ENCODE measurements at regions not wholly inside any gene's neighbourhood (a gene's known extent, or its start where the extent isn't known, plus 50 kb on each side); places are given as distances from the start of the nearest gene placed in this dataset.

DNA sequence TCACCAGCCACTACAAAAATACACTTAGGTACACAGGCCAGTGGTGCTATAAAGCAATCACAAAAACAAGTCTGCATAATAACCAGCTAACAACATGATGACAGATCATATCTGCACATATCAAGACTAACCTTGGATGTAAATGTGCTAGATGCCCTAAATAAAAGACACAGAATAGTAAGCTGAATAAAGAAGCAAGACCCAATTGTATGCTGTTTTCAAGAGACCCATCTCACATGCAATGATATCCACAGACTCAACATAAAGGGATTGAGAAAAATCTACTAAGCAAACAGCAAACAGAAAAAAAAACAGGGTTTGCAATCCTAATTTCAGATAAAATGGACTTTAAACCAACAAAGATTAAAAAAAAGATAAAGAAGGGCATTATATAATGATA, 505.4 kb upstream of the FZD8 start:
- no peak for DNase-seq

DNA sequence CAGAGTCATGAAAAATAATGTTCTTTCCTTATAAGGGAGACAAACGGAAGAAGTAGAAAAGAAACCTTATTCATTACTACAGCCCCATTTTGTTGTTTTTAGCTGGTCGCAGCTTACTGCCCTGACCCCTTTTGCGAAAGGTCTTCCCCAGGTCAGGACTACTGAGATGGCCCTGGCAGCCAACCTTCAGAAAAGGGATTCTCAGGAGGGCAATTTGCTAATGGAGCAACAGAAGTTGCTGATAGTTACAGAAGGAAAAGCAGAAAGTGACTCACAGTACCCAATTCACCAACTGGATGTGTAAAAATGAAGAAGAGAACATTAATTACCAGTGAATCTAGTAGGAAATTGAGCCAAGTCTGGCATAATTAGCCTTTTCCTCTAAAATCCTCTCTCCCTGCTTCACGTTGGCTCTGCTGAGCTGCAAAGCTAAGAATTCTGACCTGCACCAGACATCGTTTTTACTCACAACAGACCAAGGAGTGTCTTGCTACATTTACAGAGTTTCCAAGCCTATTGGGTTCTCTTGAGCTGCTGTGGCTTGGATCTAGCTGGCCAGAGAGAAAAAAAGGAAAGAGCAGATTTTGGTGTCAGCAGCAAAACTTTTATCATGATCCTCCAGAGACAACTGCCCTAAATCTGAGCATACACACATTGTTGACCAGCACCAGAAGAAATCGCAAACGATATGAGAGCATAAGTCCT, 499.9 kb upstream of the FZD8 start:
- no peak for DNase-seq

DNA sequence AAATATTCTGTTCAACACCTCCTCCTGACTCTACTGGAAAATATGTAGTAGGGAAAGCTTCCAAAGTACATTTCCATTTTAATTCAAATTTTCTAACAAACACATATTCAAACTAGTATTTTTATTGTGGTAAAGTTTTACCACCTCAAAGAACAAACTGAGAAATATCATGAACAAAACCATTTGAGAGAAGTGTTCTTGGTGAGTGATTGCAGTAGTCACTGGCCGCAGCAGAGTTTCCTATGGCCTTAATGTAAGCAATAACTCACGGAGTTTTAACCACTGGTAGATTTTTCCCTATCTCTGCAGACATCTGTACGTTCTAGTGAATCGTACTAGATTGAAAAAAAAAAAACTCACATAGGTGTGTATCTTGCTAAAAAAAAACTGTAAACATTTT, 487.0 kb upstream of the FZD8 start:
- DNase-seq = no peak

DNA sequence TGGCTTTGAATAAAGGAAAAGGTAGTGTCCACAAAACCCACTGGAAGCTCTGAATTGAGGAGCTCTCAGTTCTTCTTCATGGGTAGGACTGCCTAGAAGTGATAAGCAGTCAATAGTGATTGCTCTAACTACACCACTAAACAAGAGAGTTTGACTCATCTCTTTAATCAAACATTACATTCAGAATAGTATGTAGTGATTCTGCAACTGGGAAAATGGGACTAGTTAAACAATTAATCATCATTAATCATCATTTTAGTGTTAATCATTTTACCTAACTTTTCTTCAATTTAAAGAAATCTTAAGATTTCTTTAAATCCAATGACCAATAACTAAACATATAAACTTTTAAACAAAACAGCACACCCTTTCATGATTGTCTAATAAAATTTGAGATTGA, 484.0 kb upstream of the FZD8 start:
- DNase-seq = no peak

DNA sequence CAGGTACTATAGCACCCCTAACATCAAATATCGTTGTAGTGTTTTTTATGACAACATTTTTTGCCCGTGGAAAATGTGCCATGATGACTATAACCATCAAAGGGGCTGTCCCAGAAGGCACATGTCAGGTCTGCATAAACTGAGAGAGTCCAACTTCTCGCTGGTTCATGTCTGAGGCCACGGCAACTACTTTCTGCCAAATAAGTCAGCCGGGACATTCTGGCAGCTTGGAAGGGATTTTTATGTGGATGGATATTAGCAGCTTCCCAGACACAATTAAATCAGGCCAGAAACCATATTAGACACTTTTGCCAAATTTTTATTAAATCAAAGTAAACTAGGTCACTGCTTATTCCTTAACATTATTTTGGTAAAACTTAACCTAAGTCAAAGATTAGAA, 477.4 kb upstream of the FZD8 start:
- DNase-seq = no peak

DNA sequence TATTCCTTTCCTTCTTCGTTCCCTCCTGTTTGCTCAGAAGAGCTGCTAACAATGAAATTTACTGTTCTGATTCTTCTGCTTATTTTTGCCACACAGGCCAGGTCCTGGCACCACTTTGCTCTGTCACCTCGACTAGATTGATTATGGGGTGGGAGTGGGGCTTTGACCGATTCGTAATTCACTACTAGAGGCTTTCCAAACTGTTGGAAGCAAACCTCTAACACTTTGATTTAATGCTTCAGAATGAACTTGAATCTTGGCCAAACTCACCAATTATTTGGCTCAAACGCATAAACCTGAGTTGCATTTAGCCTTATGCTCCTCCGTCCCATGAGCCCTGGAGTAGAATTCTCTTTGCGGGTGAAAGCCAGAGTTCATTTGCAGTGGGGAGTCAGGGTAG, 476.2 kb upstream of the FZD8 start:
- no peak for DNase-seq

DNA sequence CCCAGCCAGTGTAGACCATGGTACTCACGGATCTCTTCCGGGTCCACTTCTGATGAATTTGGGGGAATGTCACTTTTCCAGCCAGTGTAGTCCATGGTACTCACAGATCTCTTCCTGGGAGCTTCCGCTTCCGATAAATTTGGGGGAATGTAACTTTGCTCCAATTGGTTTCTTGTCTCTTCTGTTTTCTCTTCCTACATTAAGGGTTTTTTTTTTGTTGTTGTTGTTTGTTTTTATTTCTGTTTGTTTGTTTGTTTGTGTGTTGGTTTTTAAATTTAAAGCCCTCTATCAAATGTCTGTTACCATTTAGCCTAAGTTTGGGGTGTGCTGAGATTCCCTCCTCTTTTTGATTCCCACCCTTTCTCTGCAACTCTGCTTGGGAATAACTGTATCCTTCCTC, 475.8 kb upstream of the FZD8 start:
- no peak for DNase-seq

DNA sequence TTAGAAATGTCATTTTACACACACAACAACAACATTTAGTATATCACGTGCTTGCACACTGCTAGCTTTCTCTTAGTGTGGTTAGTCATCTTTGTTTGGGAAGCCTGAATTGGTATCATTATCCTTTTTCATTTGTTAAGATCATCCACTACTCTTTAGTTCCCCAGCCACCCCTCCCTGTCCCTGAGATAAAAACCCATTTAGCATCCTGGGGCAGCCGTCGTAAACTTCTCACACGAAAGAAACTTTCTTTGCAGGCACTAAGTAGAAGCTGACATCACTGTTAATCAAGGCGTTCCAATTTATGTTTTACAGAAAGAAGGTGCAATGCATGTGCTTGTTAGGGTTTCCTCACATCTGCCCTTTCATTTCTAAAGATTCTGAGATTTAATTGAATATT, 475.1 kb upstream of the FZD8 start:
- no peak for DNase-seq

DNA sequence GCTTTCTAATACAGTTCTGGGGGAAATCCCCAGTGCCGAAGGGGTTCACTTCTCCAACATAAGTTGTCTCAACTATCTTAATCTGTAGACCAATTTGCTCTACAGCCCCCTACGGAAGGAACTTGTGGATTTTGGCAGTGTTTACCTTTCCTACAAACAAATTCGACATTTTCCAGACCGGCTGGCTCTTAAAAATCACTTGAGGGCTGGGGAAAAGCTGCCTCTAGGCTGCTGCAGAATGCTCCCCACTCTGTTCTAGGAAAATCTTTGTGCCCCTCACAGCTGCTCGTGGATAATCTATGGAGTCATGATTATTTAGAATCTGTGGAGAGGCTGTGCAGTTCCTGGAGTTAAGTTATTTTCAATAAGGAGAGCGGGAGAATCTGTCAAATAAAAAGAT, 474.6 kb upstream of the FZD8 start:
- DNase-seq = no peak

DNA sequence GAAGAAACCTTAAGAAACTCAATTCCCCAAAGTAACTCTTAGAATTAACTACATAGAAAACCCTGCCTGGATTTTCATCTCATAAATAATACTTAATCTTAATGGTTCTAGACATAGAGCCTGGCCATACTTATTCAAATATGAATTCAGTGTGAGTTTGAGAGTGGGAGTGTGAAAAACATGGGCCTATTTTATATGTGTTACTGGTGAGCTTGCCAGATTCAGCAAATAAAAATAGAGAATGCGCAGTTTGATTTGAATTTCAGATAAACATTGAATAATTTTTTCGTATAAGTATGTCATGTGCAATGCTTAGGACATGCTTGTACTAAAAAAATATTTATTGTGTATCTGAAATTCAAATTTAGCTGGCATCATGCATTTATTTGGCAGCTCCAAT, 473.9 kb upstream of the FZD8 start:
- no peak for DNase-seq

DNA sequence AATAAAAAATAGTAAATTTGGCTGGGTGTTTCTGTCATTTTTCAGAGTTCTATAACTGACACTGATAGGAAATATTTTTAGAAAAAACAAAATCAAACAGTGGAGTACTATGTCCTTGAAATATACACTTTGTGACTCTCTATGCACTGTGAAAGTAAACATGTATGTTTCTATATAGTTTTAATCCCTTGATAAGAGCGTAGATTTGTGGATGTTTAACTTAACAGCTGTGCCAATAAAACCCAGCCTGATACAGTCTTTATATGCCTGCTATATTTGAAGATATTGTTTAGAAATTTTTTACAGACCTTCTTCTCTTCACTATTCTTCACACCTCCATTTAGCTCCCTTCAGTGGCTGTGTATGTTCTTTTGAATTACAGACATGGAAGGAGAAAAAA, 473.3 kb upstream of the FZD8 start:
- no peak for DNase-seq

DNA sequence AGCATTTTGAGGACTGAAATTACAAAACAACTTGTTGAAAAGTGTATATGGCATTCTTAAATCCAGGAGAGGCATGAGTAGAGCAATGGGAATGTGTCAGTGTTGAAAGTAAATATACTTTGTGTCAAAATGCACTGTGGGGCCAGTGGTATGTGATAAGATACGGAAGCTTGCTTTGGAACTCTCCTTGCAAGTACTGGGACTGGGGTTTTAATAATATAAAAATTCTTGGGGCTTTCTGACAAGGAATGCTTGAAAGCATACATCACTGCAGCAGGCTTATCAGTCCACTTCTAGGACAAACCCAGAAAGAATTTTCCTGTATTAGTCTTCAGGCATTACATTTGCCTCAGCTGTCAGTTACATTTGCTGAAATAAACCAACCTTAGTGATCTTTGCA, 472.8 kb upstream of the FZD8 start:
- no peak for DNase-seq

DNA sequence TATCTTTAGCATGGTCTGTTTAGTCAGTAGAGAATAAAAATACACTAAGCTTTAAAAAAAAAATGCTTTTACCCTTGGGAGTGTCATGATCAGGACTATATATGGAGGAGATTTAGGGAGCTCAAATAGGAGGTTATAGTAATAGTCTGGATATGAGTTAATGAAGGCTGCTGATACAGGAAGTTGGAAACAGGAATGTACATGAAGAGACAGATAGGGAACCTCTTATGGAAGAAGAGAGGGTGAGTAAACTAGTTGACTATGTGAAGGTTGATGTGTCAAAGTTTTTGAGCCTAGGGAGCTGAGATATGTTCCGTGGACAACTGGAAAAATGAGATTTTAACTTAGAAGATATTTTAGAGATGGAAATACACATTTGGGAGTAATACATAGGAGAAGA, 472.0 kb upstream of the FZD8 start:
- no peak for DNase-seq

DNA sequence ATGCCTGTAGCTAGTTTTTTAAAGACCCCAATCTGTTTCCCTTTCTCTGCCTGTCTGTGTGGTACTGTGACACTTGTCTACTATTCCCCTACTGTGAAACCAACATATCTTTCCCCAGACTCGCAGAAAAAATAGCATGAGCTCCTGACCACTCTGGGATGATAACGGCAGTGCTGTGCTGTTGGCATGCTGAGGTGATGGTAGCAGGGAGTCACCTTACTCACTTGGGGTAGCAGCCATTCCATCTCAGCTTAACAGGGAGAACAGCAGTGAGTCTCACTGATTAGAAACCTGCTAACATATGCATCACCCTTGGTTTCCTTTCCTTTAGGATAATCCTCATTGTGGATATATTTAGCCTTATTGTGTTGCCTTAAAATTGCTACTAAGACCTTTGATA, 469.6 kb upstream of the FZD8 start:
- no peak for DNase-seq

DNA sequence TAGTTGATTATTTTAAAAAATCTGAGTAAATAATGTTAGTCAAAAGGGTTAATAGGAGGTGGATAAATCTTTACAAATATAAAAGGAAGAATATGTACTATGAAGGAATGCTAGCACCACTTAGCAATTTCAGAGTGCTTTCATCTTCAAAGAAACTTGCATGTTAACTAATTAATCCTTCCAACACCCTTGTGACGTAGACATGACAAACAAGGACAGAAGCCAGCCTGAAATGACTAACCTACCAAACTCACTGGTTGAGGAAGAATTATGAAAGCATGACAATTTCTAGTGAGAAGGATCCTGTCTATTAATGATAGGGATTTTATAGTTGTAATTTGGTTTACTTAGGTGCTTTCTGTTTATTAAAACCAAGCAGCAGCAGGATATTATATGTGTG, 468.0 kb upstream of the FZD8 start:
- no peak for DNase-seq

DNA sequence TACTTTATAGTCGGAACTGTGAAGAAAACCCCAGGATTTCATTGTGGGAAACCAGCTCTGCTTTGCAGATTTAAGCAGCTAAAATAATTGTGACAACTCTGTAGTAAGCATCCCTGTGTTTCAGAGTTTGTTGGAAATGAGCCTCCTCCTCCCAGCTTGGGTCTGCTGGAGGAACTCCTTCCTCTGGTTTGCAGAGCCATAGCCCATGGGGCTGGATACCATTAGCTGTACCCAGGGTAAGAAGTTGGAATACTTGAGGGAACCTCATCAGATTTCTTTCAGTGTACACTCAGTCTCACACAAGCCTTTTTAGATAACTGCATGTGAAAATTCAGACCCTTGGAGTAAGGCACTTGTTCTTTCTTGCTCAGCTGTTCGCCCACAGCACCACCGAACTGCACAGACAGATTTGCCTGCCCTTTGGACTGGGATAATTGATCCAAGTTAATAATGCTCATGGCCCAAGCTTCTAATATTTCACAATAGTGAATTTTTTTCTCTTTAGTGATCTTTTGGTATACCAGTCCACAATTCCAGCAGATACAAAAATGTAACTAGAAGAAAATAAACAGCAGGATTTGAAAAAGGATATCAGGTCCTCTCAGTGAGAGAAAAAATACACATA, 467.4 kb upstream of the FZD8 start:
- DNase-seq = no peak

DNA sequence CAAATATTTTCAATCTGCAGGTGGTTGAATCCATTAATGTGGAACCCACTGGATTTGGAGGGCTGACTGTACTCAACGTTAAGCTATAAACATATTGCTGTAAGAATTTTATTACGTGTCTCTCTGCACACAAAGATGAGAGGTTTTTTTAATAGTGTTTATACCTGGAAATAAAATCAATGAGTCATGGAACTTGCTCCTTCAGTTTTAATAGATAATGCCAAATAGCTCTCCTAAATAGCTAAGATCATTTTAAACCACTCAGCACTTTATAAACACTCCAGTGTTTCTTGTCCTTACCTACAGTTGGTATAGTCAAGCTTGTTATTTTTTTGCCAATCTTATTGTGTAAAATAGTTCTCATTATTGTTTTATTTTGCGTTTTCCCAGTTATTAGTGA, 455.6 kb upstream of the FZD8 start:
- DNase-seq = no peak

DNA sequence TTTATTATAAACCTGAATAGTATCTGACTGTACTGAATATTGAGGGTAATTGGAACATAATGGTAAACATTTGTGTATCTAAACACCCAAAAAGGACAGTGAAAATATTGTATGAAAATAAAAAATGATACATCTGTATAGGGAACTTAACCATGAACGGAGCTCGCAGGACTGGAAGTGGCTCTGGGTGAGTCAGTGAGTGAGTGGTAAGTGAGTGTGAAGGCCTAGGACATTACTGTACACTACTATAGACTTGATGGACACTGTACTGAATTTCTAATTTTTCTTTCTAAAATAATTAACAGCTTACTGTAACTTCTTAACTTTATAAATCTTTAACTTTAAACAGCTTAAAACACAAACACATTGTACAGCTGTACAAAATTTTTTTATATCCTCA, 454.5 kb upstream of the FZD8 start:
- DNase-seq = no peak

DNA sequence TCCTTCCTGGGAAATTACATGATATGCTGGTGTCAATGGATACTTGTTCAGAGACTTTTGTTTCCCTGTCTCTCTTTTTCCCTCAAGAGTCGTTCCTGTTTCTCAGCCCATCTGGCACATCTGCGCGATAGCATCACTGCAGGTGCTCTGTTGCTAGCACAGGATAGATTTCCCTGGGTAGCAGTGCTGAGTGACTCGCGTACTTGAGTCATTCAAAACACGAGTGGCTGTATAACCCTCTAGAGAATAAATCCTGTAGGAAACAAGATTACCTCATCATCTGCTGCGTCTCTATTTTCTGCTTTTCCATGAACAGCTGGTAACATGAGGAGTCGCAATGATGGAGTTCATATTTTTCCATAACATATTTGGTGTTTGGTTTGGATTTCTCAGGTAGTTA, 452.0 kb upstream of the FZD8 start:
- DNase-seq = no peak

DNA sequence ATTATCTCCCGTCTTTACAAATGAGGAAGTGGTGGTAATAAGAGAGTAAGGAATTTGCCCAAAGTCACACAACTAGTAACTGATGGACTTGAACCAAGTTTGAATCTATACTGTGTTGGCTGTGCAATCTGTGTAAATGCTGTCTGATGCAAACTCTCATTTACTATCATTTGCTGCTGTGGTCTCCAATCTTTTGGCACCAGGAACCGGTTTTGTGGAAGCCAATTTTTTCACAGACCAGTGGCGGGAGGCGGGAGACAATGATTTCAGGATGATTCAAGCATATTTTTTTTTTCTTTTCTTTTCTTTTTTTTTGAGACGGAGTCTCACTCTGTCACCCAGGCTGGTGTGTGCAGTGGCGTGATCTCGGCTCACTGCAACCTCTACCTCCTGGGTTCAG, 450.0 kb upstream of the FZD8 start:
- DNase-seq = no peak

DNA sequence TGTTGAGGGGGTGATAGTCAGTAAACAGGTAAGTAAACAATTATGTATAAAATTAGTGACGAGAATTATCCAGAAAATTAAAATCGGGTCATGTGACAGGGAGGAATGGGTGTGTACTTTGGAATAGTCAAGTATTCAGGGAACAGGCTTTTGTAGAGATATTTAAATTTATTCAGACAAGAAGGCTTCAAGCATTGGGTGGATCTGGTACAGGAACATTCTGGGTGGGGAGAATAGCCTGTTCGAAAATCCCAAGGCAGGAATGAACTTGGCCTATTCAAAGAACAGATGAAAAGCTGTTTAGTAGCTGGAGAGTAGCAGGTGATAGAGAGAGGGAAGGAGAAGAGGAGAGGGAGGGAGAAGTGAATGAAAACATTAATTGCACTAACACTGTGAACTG, 448.9 kb upstream of the FZD8 start:
- DNase-seq = no peak

DNA sequence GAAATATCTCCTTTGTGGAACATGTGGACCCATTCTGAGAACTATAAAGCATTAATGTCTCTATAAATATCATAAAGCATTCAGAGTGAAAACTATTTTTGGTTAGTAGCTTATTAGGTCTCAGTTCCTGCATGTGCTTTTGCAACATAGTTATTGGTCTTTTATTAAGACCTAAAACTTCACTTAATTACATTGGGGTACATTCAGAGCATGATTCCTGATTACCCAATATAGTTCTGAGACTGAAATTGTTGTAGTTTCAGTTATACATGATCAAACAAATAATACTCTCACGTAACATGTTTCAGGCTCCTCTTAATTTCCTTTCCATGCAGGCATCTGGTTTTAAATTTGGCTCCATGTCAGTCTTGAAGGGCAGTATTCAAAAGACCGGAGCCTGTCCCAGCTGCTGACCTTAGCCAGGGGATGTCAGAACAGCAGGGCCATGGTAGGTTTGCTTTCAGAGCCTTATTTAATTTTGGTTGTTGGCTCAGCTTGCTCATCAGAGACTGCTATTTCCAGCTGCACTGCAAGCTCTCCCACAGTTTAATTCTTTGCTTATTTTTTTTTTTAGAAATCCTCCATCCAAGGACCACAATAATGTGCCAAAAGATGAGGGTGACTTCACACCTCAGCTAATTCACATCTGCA, 447.8 kb upstream of the FZD8 start:
- no peak for DNase-seq

DNA sequence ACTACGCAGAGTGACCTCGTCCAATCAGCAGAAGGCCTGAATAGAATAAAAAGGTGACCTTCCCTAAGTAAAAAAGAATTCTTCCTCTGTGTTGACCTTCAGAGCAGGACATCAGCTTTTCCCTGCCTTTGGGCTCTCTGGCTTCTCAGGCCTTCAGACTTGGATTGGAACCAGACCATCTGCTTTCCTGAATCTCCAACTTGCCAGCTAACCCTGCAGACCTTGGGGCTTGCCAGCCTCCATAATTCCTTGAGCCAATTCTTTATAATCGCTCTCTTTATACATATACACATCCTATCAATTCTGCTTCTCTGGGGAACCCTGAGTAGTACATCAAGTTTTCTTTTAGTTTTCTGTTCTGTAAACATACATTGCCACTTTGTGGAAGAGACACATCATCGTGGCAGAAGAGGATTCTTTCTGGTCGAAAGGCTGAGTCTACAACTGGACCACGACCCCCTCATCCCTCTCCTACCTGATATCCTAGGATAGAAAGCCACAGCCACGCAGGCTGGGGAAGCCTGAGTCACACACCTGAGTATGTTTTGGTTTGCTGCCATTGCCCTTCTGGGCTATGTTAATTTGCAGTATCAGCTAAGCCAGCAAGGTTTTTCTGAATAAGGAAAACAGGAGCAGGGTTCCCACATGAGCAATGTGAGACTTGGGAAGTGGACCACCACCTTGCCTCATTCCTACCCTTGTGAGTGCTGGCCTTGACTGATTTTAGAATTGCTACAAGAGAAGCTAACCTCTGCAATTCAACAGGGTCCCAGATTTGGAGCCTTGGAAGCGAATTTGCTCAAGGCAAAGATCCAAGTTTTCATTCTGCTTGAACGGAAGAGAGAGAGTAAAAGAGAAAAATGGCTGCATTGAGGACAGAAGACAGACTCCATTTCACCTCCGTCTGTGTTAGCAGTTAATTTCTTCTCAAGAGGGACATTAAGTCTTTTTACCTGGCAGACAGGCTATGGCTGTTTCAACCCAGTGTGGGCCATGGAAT, 445.2 kb upstream of the FZD8 start:
- DNase-seq = no peak

DNA sequence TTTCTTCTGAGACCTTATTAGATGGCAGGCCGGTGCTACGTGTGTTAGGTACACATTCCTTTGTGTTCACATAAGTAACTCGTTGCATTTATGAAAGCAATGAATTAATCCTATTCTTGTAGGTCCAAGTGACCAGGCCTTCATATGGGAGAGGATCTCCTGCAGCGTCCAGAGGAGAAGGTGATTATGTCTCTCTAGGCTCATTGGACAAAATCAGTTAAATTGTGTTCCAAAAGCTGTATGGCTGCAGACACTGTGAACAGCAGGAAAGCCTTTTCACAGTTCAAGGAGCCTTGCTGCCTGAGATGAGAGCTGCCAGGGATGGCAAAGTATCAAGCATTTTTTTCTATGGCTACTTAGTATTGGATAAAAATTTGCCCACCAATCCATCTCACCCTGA, 433.1 kb upstream of the FZD8 start:
- DNase-seq = no peak
